SJSA1 (cell line): ENCODE measurements at regions not wholly inside any gene's neighbourhood (a gene's known extent, or its start where the extent isn't known, plus 50 kb on each side); places are given as distances from the start of the nearest gene placed in this dataset.
A peak's percentile ranks its signal among the peaks of the same experiment; 100 is the strongest.

Source experiments
- DNase-seq, 2 experiments: peaks; one replicate each; pipeline ENCODE4 v3.0.0-alpha.2; 2015 to 2020; ENCODE audit warnings: low spot score in 2 of 2, low read depth in 1 of 2
- H3K27ac ChIP-seq: fragments of 250-450 bp; sonication (Bioruptor Pico); 2 replicates; pipeline ENCODE4 v1.5.1; 2020; ENCODE audit warnings: mild to moderate bottlenecking, moderate library complexity
- H3K27me3 ChIP-seq: fragments of 250-450 bp; sonication (Bioruptor Pico); replicated peaks from 2 replicates; pipeline ENCODE4 v1.5.1; 2020; ENCODE audit warnings: mild to moderate bottlenecking, moderate library complexity
- H3K36me3 ChIP-seq: fragments of 250-450 bp; sonication (Bioruptor Pico); 2 replicates; pipeline ENCODE4 v1.5.1; 2020; ENCODE audit warnings: mild to moderate bottlenecking
- H3K4me1 ChIP-seq: fragments of 250-450 bp; sonication (Bioruptor Pico); replicated peaks from 2 replicates; pipeline ENCODE4 v1.6.1; 2021; ENCODE audit warnings: mild to moderate bottlenecking
- H3K4me3 ChIP-seq: fragments of 250-450 bp; sonication (Bioruptor Pico); 2 replicates; pipeline ENCODE4 v1.5.1; 2020; ENCODE audit warnings: mild to moderate bottlenecking
- H3K9me3 ChIP-seq: fragments of 250-450 bp; sonication (Bioruptor Pico); replicated peaks from 2 replicates; pipeline ENCODE4 v1.5.1; 2020; ENCODE audit warnings: mild to moderate bottlenecking

DNA sequence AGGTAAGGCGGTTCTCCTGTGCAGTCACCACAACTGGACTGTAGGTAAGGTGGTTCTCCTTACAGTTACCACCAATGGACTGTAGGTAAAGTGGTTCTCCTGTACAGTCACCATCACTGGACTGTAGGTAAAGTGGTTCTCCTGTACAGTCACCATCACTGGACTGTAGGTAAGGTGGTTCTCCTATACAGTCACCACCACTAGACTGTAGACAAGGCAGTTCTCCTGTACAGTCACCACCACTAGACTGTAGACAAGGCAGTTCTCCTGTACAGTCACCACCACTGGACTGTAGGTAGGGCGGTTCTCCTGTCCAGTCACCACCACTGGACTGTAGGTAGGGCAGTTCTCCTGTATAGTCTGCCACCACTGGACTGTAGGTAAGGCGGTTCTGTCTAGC is 212.3 kb downstream of the TFAP2A start:
- H3K4me3 ChIP-seq = no peak overlapping the region
- no peaks in the 10 kb centered on the region for H3K36me3 ChIP-seq
- H3K27ac ChIP-seq = no peak overlapping the region
- H3K4me1 ChIP-seq = no peaks in the 10 kb centered on the region
- DNase-seq = no peak
- H3K9me3 ChIP-seq = no peaks in the 10 kb centered on the region
- no peaks in the 10 kb centered on the region for H3K27me3 ChIP-seq

GRCh38 chr6:10201606-10202510 is 213.0 kb downstream of the TFAP2A start:
- DNase-seq = no peak
- Histone ChIP-seq H3K4me1 (no peaks in the 10 kb centered on the region), H3K36me3 (no peaks in the 10 kb centered on the region), H3K9me3 (no peaks in the 10 kb centered on the region), H3K27ac (no peak overlapping the region), H3K4me3 (no peak overlapping the region), H3K27me3 (no peaks in the 10 kb centered on the region)

- Histone ChIP-seq H3K36me3 (no peaks in the 10 kb centered on the region), H3K4me1 (peaks cover 8% of the 10 kb centered on the region), H3K9me3 (no peaks in the 10 kb centered on the region), H3K4me3 (no peak overlapping the region), H3K27ac (no peak overlapping the region), H3K27me3 (no peaks in the 10 kb centered on the region)
- no peak for DNase-seq
These were observed 218.8 kb downstream of the TFAP2A start for GRCh38 chr6:10196090-10196489.

DNA sequence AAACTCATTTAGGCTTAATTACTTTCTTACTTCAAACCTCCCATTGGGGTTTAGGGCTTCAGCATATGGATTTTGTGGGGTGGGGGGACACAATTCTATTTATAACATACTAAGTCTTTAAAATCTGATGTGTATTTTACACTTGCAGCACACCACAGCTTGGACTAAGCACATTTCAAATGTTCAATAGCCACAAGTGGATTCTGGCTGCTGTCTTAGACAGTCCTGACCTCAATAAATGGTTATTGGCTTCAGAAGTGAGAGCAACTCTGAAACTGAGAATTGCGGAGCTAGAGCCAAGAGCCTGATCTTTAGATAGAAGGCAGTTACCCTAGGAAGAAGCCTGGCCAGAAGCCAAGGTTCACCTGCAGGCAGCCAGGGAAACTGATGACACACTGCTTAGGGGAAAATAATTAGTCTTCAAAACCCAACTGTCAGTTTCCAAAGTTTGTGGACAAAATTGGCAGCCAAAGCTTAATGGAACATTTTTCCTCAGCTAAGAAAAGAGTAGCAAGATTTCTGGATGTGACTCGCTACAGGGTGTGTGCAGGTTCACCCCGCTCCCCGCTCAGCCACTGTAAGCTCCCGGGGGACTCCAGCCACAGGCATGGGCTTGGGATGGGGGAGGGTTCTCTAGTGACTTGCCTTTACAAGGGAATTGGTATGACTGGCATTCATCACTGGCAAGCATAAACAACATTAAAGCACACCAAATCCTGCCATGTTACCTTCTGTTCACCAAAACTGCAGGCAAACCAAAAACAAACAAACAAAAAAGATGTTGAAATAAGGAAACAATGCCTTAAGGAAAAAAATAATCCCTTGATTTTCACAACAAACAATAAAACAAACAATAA is 219.8 kb downstream of the TFAP2A start:
- Histone ChIP-seq H3K27ac (no peak overlapping the region), H3K27me3 (no peaks in the 10 kb centered on the region), H3K4me3 (no peak overlapping the region), H3K9me3 (no peaks in the 10 kb centered on the region), H3K4me1 (peaks cover 8% of the 10 kb centered on the region), H3K36me3 (no peaks in the 10 kb centered on the region)
- DNase-seq = peak in 1 of 2 experiments; percentile 53

DNA sequence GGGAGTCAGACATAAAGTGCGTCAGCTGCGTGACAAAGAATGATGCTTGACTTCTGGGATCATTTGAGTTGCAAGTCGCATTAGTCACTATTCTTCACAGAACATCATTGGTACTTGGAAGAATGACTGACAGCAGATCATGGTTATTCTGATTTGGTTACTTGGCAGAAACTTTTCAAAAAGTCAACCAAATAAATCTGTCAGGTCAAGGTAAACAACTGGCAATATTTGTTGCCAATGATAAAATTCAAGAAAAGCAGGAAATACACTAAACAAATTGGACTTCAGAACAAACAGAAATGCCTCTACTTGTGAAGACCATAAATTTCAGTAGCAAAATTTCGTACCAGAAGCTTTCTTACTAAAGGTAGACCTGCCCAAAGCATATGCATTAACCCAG is 221.6 kb downstream of the TFAP2A start:
- Histone ChIP-seq H3K36me3 (no peaks in the 10 kb centered on the region), H3K9me3 (no peaks in the 10 kb centered on the region), H3K4me3 (no peak overlapping the region), H3K4me1 (peaks cover 8% of the 10 kb centered on the region), H3K27ac (no peak overlapping the region), H3K27me3 (no peaks in the 10 kb centered on the region)
- DNase-seq = no peak

- H3K4me3 ChIP-seq = no peak overlapping the region
- H3K9me3 ChIP-seq = no peaks in the 10 kb centered on the region
- no peaks in the 10 kb centered on the region for H3K27me3 ChIP-seq
- no peak overlapping the region for H3K27ac ChIP-seq
- peaks cover 2% of the 10 kb centered on the region for H3K4me1 ChIP-seq
- H3K36me3 ChIP-seq = no peaks in the 10 kb centered on the region
- DNase-seq = no peak
These were observed 224.8 kb downstream of the TFAP2A start for GRCh38 chr6:10190042-10190441.

GRCh38 chr6:10184371-10185227 is 230.3 kb downstream of the TFAP2A start:
- H3K4me3 ChIP-seq = no peak overlapping the region
- H3K27me3 ChIP-seq = no peaks in the 10 kb centered on the region
- H3K27ac ChIP-seq = no peak overlapping the region
- no peaks in the 10 kb centered on the region for H3K36me3 ChIP-seq
- H3K9me3 ChIP-seq = no peaks in the 10 kb centered on the region
- H3K4me1 ChIP-seq = peaks cover 6% of the 10 kb centered on the region
- no peak for DNase-seq

DNA sequence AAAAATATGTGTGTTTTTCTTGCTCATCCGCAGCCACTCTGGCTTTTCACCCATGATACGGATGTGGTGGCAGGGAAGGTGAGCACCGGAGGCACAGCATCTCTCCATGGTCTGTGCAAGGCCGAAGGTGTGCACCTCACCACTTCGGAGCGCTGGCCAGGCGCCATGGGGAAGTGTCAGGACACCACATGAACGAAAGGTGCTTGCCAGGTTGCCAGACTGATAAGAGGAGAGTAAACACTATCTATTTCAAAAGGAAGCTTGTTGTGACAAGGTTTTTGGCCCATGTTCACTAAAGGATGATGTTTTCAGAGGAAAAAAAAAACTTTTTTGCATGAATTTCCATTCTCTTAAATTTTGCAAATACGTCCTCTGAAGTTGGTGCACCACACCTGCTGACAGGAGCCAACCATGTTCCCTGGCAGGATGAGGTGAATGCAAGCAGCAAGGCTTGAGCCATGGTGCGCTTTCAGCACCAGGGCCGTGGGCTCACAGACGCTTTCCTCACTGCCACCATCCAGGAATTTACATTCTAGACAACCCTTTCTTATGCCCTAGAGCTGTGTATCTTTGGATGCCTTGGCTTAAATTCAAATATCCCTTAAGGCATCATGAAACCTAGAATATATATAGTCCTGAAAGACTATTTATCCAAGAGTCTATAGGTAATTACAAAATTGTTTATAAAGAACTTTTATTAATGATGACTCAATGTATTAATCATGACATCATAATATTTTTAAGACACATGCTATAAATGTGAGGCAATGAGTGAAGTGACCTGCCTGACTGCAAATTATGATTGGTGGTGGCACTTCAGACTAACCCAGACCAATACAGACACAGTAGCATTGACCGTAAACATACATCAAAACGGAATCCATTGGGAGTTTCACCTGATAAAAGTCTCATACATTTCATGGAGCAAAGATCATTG is 234.5 kb downstream of the TFAP2A start:
- Histone ChIP-seq H3K4me1 (peaks cover 31% of the 10 kb centered on the region), H3K4me3 (no peak overlapping the region), H3K36me3 (no peaks in the 10 kb centered on the region), H3K9me3 (no peaks in the 10 kb centered on the region), H3K27me3 (no peaks in the 10 kb centered on the region), H3K27ac (no peak overlapping the region)
- no peak for DNase-seq

- Histone ChIP-seq H3K36me3 (no peaks in the 10 kb centered on the region), H3K9me3 (no peaks in the 10 kb centered on the region), H3K4me3 (no peak overlapping the region), H3K27ac (peak overlapping the region; percentile 73), H3K27me3 (no peaks in the 10 kb centered on the region), H3K4me1 (peaks cover 36% of the 10 kb centered on the region)
- peak in 1 of 2 experiments; percentile 58 for DNase-seq
These were observed 237.2 kb downstream of the TFAP2A start for GRCh38 chr6:10177704-10178103.

- H3K4me1 ChIP-seq = peaks cover 36% of the 10 kb centered on the region
- no peak overlapping the region for H3K4me3 ChIP-seq
- no peak for DNase-seq
- H3K27ac ChIP-seq = peak overlapping the region; percentile 11
- H3K27me3 ChIP-seq = no peaks in the 10 kb centered on the region
- H3K36me3 ChIP-seq = no peaks in the 10 kb centered on the region
- H3K9me3 ChIP-seq = no peaks in the 10 kb centered on the region
These were observed 239.5 kb downstream of the TFAP2A start for GRCh38 chr6:10175362-10175761.

DNA sequence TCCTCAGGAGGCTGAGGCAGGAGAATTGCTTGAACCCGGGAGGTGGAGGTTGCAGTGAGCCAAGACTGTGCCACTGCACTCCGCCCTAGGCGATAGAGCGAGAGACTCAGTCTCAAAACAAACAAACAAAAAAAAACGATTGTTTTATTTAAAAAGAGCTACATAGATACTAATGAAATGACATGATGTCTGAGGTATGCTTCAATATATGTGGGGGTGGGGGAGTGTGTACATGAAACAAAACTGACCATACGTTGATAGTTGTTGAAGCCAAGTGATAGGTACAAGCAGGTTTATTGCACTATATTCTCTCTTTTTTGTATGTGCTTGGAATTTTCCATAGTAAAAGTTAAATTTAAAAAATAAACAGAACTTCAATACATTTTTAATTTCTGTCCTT is 240.1 kb downstream of the TFAP2A start:
- no peaks in the 10 kb centered on the region for H3K36me3 ChIP-seq
- no peaks in the 10 kb centered on the region for H3K9me3 ChIP-seq
- DNase-seq = no peak
- peaks cover 36% of the 10 kb centered on the region for H3K4me1 ChIP-seq
- H3K27me3 ChIP-seq = no peaks in the 10 kb centered on the region
- no peak overlapping the region for H3K4me3 ChIP-seq
- peak overlapping the region; percentile 11; the same call in 1 of the 2 replicates for H3K27ac ChIP-seq

DNA sequence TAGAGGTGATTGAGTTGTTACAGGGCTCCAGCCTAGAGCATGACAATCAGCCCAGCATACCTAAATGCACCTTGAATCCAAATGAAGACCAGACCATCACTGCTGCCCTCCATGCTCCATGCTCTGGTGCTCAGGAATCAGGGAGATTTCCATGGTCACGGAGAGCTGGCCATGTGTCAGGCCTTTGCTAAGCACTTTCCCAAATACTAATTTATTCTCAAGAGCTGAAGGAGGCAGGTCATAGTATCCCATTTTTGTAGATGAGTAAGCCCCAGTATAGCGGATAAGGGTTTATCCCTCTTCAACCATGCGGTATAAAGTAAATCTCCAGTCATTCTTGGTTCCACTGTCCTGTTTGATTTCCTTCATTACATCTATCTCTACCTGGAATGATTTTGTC is 240.8 kb downstream of the TFAP2A start:
- no peak overlapping the region for H3K27ac ChIP-seq
- no peaks in the 10 kb centered on the region for H3K9me3 ChIP-seq
- H3K4me3 ChIP-seq = no peak overlapping the region
- no peaks in the 10 kb centered on the region for H3K27me3 ChIP-seq
- no peak for DNase-seq
- no peaks in the 10 kb centered on the region for H3K36me3 ChIP-seq
- peaks cover 36% of the 10 kb centered on the region for H3K4me1 ChIP-seq
